Body of pancreas (tissue), 4 donors: ENCODE measurements at regions not wholly inside any gene's neighbourhood (a gene's known extent, or its start where the extent isn't known, plus 50 kb on each side); places are given as distances from the start of the nearest gene placed in this dataset.

Experiments used
- ATAC-seq: fragments of 150-250 bp; one replicate; pipeline ENCODE4 v1.9.1; 2016
- DNase-seq, 4 donors: peaks; one replicate each; pipeline ENCODE4 v3.0.0-alpha.2; 2019
- H3K27ac ChIP-seq, 4 donors: fragments of 200-600 bp; sonication (generic); 1 replicate in 3 of 4; 2 replicates in 1 of 4; pipeline versions ENCODE4 v1.5.1 to v1.6.1; 2016 to 2019; ENCODE audit warnings: mild to moderate bottlenecking in 1 of 4, mixed read lengths in 1 of 4, moderate library complexity in 1 of 4
- H3K27me3 ChIP-seq, 2 donors: fragments of 200-600 bp; sonication (generic); one replicate each; pipeline ENCODE4 v1.6.0; 2016; ENCODE audit warnings: mild to moderate bottlenecking in 1 of 2
- H3K36me3 ChIP-seq, 2 donors: fragments of 200-600 bp; sonication (generic); replicated peaks in 1 of 2; 2 replicates each; pipeline ENCODE4 v1.5.1; 2016; ENCODE audit warnings: low read depth in 2 of 2; ENCODE audit not compliant: insufficient read depth in 1 of 2
- H3K4me1 ChIP-seq: fragments of 200-600 bp; sonication (generic); one replicate; pipeline ENCODE4 v1.6.0; 2016
- H3K4me3 ChIP-seq, 2 donors: fragments of 200-600 bp; sonication (generic); 1 replicate in 1 of 2; 2 replicates in 1 of 2; pipeline ENCODE4 v1.5.1; 2016 to 2019
- H3K9me3 ChIP-seq, 3 donors: fragments of 200-600 bp; sonication (generic); 1 replicate in 2 of 3; 2 replicates in 1 of 3; pipeline ENCODE4 v1.5.1; 2016
- CTCF ChIP-seq, 7 experiments: fragments of 450-650 bp in 4 of 7; fragments of 200-600 bp in 3 of 7; sonication (generic) in 3 of 7; IDR thresholded peaks; one replicate each; pipeline ENCODE4 v1.5.1; 2016 to 2019; ENCODE audit warnings: antibody characterized with exemption in 7 of 7
- POLR2A ChIP-seq, 3 donors: fragments of 450-650 bp; IDR thresholded peaks; one replicate each; pipeline ENCODE4 v1.6.1; 2016; ENCODE audit warnings: antibody characterized with exemption in 3 of 3, mild to moderate bottlenecking in 2 of 3
- WGBS, 2 donors: methylation state at CpG; one replicate each; pipeline ENCODE4 v1.1.5; 2017; 5-methylcytosine and 5-hydroxymethylcytosine counted together
- intact Hi-C: fragments of 100-400 bp; cut with DNase I; formaldehyde crosslinking; loops from one replicate; pipeline ENCODE4 v1.15.1; 2023

GRCh38 chr14:97046967-97047366, 249.8 kb downstream of the VRK1 start:
- H3K4me3 ChIP-seq = no peak overlapping the region
- TF ChIP-seq POLR2A (IDR thresholded peaks at IDR 0.05) = no peak
- DNase-seq (no peak), ATAC-seq (no peak)
- intact Hi-C loops = no loop called here
- H3K36me3 ChIP-seq = no peaks in the 10 kb centered on the region
- H3K4me1 ChIP-seq = no peaks in the 10 kb centered on the region
- H3K27me3 ChIP-seq = no peaks in the 10 kb centered on the region
- H3K9me3 ChIP-seq = no peaks in the 10 kb centered on the region
- H3K27ac ChIP-seq = no peak overlapping the region
- WGBS, 2 donors = 77 to 79% methylated on average over 7 of the region's 7 CpGs

- H3K9me3 ChIP-seq = no peaks in the 10 kb centered on the region
- TF ChIP-seq POLR2A (IDR thresholded peaks at IDR 0.05) = no peak
- TF ChIP-seq CTCF (IDR thresholded peaks at IDR 0.05) = no peak
- H3K27ac ChIP-seq = no peak overlapping the region
- H3K36me3 ChIP-seq = no peaks in the 10 kb centered on the region
- DNase-seq (no peak), ATAC-seq (no peak)
- intact Hi-C loops = no loop called here
- H3K27me3 ChIP-seq = no peaks in the 10 kb centered on the region
- no peaks in the 10 kb centered on the region for H3K4me1 ChIP-seq
- no peak overlapping the region for H3K4me3 ChIP-seq
These were observed 254.8 kb downstream of the VRK1 start for GRCh38 chr14:97052001-97052400.

- no peaks in the 10 kb centered on the region for H3K9me3 ChIP-seq
- no peaks in the 10 kb centered on the region for H3K27me3 ChIP-seq
- H3K4me3 ChIP-seq = no peak overlapping the region
- WGBS, 2 donors = 71 to 74% methylated on average over 9 of the region's 9 CpGs
- TF ChIP-seq CTCF (IDR thresholded peaks at IDR 0.05) (no peak), POLR2A (IDR thresholded peaks at IDR 0.05) (no peak)
- DNase-seq (no peak), ATAC-seq (no peak)
- intact Hi-C loops = no loop called here
- no peaks in the 10 kb centered on the region for H3K4me1 ChIP-seq
- no peaks in the 10 kb centered on the region for H3K36me3 ChIP-seq
- no peak overlapping the region for H3K27ac ChIP-seq
These were observed 256.8 kb downstream of the VRK1 start for GRCh38 chr14:97053941-97054340.

GRCh38 chr14:97055355-97055754, 258.2 kb downstream of the VRK1 start:
- DNase-seq = no peak
- H3K36me3 ChIP-seq = no peaks in the 10 kb centered on the region
- H3K4me1 ChIP-seq = no peaks in the 10 kb centered on the region
- intact Hi-C loops = no loop called here
- no peak overlapping the region for H3K4me3 ChIP-seq
- no peaks in the 10 kb centered on the region for H3K9me3 ChIP-seq
- WGBS, 2 donors = 31 to 44% methylated on average over 9 of the region's 9 CpGs
- H3K27me3 ChIP-seq = no peaks in the 10 kb centered on the region
- no peak overlapping the region for H3K27ac ChIP-seq
- ATAC-seq = no peak
- no peak for TF ChIP-seq POLR2A (IDR thresholded peaks at IDR 0.05)
- TF ChIP-seq CTCF (IDR thresholded peaks at IDR 0.05) = no peak

GRCh38 chr14:97056086-97056485, 258.9 kb downstream of the VRK1 start:
- ATAC-seq (no peak), DNase-seq (no peak)
- no peaks in the 10 kb centered on the region for H3K36me3 ChIP-seq

More at GRCh38 chr14:97056086-97056485, 258.9 kb downstream of the VRK1 start:
- WGBS, 2 donors = 15 to 29% methylated on average over 6 of the region's 6 CpGs
- Histone ChIP-seq H3K27me3 (no peaks in the 10 kb centered on the region), H3K4me1 (no peaks in the 10 kb centered on the region), H3K27ac (no peak overlapping the region), H3K9me3 (no peaks in the 10 kb centered on the region), H3K4me3 (no peak overlapping the region)
- intact Hi-C loops = no loop called here
- TF ChIP-seq CTCF (IDR thresholded peaks at IDR 0.05) (no peak), POLR2A (IDR thresholded peaks at IDR 0.05) (no peak)
